Middle frontal gyrus (tissue), 1 donor: ENCODE measurements at regions not wholly inside any gene's neighbourhood (a gene's known extent, or its start where the extent isn't known, plus 50 kb on each side); places are given as distances from the start of the nearest gene placed in this dataset.

Experiments used
- DNase-seq: peaks from one replicate; pipeline ENCODE4 v3.0.0-alpha.2; 2015; ENCODE audit warnings: low spot score; ENCODE audit errors: extremely low spot score

DNA sequence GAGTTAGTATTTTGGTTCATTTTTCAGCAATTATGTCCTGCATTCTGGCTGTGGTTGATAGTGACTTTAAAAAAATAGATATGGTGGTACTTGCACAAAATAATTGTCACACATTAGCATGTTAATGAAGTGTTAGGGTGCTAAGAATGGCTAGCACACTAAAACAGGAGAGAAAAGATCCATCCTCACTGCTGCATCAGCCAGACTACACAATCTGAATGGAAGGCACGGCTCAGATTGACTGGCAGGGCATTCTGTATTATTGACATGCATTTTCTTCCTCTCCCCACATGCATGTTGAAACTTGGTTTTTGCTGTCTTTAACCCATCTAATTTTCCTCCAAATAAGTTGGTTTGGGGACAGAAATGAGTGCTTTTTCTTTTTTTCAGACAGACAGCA is 306.3 kb downstream of the PRL start:
- no peak for DNase-seq

DNA sequence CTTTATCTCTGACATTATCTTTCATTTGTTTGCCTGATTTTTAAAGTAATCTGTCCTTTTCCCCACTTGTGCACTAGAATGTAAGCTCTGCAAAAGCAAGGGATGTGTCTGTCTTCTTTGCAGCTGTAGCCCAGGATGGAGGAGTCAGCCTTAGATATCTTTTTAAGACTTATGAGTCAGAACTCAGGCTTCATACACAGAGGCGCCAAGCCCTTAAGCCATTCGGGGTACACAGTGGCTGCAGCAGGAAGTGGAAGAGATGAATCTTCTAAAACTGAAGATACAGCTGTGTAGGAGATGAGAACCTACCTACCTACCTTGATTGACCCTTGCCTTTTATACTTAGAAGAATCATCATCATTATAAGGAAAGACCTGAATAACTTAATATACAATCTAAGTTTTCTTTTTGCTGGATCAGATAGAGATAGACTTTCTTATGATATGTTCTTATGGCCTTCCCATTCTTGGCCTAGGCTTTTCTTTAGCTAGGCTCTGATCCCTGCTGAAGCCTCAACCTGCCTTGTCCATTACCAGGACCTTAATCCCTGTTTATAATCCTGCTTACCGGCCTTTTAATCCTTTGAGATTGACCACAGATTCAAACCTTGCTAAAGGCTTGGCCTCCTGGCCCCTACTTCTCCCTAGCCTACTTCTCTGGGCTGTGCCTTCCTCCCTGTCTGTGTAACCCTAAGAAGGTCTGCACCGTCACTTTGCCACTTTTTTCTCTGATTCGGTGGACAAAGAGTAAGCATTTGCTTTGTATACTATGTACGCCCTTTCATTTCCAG is 304.5 kb downstream of the PRL start:
- DNase-seq, result no peak

DNA sequence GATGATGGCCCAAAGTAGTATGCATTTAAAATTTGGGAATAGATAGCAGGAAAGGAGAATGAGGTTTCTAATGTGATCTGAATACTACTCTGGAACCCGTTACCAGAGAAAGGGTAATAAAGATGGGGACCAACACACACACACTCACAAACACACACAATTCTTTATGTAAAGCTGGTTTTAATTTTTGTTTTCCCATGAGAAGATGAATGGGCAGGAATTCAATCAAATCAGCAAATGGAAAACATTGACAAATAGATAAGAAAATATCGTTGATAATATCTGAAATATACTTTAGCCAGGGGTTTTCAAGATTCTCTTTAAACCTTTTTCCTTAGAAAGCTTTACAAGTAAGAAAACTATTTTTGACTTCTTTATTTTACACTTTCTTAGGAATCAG is 303.0 kb downstream of the PRL start:
- DNase-seq, result no peak

DNA sequence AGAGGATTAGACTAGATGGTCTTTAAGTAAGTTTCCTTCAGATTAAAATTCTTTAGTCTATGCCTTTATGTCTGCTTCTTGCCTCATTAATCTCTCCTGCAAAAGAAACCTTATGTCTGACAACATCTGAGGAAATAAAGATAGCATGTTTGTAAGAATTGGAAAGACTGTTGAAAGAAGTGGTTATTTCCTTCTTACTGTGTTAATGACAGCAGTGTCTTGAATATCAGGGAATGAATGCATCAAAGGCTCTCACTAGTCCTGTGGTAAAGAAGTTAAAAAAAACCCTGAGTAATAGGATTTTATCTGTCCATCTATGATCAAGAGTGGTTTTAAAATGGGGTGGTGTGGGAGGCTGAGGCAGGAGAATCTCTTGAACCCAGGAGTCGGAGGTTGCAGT is 302.0 kb downstream of the PRL start:
- DNase-seq, result no peak

DNA sequence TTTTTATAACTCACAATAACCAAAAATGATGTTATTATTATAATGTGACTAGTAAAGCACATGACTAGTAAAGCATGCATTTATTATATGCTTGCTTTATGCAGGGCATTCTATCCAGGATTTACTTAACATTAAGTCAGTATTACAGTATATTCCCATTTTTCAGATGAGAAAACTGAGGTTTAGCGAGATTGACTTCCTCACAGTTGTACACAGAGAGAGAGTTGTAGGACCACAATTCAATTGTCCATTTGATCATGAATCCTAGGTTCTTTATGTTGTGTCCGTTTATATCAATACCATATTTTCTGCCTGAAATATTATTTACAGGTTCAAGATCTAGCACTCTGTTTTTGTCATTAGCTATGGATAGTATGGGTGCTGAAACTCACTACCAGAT is 301.5 kb downstream of the PRL start:
- no peak for DNase-seq

DNA sequence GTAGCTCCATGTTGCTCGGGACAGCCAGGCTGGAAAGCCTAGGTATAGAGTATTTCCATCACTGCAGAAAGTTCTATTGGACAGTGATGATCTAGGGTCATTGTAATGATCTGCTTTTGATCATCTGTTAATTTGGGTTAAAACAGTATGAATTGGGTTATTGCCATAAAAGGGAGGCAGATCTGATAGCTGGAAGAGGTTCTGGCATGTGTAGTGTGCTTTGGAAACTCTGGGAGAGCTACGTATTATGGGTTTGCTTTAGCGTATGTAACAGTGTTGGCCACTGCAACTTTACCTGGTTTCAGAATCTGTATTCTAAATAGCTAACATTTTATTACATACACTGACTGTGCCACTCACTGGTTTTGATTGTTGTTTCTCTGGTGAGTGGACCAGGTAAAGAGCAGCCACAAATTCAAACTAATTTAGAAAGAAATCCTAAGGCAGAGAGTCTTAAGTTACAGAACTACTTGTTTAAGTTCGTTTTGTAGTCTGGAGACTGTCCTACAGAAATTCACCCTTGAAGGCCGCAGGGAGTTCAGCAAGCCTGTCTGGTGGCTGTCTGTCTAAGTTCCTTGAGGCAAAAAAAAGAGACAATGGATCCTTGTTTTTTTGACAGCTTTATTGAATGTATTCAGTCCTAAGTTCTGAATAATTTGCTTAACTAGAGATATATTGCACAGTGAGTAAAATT is 300.3 kb downstream of the PRL start:
- DNase-seq, result no peak

DNA sequence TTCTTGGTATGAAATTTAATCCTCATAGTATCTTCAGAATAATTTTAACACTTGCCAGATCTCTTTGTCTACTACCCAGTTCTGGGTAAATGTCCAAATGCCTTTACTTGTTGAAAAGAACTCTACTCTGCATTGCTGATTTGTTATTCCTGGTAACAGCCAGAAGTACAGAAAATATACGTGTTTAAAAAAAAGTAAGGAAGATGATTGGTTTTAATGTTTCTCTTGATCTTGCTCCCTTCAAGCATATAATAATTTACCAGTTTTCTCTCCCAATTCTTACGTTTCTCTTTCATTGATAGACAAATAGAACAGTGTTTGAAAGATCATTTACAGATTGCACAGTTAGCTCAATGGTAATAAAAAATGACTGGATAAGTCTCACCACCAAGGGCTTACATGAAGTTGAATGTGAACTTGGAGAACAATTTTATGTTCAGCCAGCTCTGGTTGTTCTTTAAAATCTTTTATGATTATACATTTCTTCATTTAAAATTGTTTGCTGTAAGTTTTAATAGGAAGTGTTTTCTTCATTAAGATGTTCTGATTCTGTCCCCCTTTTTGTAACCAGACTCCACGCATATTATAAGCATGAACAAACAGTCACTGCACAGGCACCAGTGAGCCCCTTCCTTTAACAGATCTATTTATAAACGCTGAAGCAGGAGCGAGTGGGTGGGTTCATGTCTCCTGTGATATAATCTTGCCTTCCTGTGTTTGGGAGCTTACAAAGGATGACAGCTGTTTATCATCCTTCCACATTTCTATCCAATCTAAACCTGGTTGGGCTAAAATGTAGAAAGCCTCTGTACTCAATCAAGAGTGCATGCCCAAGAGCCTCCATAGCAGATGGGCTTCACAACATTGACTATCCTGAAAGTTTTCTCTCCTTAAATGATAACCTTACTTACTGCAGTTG is 299.5 kb downstream of the PRL start:
- no peak for DNase-seq

DNA sequence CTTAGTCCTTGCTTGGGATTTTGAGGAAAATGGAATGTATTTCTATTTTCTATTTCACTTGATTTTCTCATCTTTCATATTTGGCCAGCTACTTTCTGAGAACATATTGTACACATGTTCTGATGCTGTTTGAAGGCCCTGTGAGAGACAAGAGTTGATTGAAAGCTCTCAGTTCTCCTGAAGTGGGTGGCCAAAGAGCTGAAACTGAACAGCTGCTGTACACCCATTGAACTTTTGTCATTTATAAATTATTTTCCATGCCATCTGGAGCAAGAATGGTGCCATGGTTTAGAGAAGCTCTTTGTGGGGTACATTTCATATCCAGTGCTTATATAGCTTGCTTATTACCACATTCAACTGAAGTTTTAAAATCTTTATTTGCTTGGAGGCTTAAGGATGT is 298.3 kb downstream of the PRL start:
- no peak for DNase-seq

DNA sequence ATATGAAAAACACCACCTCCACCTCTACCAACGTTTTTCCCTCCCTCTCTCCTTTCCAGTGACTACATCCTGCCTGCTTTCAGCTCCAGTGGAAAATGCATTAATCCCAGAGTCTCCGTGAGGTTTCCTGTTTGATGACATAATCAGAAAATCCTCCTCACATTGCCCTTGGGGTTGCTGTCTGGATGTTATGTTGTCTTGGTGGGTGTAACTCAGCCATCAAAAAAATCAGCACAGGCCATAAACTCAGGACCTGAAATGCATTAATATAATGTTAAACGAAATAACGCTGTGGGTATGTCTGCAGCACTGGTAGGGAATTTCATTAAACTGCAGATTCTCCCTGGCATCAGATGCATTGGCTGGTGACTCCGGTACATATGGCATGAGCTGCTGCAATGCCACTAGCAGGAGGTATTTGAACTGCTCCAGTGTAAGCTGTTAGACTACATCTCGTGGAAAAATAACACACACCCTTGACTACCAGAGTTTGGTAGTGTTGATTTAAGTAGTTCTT is 297.8 kb downstream of the PRL start:
- no peak for DNase-seq

DNA sequence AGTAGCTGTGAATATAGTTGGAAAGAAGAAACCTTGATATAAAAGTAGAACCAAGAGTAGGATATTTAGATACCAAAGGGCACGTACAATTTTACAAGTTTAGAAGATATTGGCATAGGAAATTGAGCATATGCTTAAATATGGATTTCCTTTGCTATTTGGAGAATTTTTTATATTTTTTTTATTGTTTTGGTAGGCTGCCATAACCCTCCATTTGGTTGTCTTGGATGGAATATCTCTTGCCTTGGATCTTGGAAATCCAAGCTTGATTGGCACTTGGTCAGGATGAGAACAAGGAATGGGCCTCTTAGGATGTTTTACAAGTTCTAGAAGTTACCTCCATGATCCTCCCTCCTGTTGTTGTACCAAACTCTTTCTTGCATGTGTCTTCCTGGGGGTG is 297.1 kb downstream of the PRL start:
- no peak for DNase-seq

DNA sequence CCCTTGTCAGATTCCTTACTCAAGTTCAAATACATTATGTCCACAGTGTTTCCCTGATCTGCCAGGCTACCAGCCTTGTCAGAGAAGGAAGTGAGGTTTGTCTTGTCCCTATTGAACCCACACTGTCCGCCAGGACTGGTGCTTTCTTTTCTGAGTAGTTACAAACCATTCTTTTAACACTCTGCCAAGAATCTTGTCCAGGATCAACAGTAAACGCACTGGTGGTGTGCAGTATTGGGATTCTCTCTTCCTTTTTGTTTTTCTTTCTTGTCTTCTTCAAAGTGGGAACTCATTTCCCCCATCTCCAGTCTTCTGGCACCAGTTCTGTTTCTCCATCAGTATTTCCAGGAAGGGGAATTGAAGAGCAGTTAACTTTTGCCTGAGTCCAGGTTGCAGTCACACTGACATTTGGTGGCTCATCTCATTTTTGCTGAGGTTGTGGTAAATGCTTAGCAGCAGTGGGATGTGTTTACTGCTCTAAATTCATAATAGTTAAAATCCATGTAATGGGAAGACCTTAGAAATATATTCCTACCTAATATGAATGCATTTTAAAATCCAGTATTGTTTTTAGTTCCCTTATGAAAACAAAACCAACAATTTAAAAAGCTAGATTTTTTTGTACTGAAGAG is 295.3 kb downstream of the PRL start:
- DNase-seq, result no peak

DNA sequence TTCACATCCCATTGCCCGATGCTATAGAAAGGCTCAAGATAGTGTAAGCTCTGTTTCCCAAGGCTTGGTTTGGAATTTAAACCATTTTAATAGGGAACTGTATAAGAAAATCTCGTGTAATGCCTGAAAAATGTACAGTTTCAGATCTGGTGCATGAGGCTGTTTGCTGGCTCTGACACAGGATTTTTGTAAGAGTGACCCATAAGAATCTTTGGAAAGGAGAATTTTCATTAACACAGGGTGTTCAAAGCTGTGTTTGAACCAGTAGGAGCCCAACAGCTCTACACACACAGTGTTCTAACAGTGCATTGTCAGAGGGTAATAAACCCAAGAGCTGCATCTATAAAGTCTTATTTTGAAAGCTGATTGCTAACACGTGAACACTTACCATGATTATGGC is 293.5 kb downstream of the PRL start:
- DNase-seq, result no peak

DNA sequence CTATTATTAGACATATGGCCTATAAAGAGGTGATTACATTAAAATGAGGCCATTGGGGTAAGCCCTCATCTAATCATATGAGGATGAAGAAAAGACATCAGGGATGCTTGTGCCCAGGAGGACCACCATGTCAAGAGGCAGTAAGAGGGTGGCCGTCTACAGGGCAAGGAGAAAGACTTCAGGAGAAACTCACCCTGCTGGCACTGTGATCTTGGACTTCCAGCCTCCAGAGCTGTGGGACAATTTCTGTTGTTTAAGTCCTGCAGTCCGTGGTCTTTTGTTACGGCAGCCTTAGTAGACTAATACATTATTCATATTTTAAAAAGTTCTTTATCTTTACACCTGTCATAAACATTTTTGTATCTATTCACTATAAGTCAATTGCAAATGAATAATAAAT is 290.0 kb downstream of the PRL start:
- DNase-seq, result no peak

DNA sequence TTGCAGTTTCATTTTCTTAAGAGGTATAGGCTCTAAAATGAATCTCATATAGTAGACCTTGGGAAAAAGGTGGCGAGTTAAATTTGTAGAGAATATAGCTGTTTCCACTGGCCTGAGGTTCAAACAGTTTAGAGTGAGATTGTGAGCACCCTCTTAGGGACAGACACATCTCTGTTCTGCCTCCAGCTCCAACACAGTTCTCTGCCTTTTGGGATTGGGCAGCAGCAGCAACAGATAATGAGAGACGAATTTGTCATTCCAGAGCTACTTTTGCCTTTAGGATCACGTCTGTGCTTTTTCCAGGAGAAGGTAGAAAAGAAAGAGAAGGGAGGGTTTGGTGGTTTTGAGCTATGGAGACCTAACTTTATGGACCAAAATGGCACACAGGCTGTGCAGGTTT is 289.4 kb downstream of the PRL start:
- DNase-seq, result no peak

DNA sequence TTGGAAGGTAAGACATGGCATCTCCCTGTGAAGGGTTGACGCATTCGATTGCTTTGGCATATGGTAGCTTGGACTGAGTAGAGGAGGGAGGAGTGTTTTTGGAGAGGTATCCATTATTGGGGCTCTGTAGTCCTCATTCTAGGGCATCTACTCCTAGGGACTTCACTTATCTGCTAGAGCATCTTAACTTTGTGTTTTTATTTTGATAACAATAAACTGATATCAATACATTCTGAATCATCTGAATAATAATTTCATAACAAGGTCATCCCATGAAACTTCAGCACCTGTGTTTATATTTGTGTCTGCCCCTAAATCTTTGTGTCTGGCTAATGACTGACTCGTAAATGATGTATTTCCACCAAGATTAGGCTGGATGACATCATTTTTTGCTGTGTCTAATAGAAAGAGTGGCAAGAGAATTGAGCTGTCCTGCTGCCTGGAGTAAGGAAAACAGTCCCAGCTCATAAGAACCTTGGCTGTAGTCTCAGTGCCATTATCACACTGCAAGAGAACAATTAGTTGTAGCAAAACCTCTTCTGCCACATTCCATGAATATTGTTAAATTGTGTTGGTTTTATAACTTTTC is 288.5 kb downstream of the PRL start:
- no peak for DNase-seq

DNA sequence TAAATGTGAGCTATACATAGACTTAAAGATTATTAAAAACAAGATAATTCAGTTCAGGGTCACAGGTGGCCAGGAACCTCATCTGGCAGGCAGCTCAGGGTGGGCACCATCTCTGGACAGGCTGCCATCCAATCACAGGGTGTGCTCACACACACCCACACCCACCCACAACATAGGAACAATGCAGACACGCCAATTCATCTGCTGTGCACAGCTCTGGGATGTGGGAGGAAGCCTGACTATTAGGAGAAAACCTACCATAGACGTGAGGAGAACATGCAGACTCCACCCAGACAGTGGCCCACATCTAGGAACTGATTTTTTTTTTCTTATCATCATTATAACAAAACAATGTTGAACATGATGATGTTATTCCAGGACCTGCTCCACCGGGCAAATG is 286.7 kb downstream of the PRL start:
- no peak for DNase-seq

DNA sequence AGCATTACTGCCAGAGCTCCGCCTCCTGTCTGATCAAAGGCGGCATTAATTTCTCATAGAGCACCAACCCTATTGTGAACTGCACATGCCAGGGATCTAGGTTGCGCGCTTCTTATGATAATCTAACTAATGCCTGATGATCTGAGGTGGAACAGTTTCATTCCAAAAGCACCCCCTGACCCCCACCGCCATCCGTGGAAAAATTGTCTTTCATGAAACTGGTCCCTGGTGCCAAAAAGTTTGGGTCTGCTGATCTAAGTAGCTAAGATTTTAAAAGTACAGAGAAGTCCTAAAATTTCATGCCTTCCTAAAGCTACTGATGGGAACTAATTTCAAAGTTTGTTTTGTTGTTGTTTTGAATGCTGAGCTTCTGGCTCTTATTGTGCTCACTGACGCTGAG is 281.6 kb downstream of the PRL start:
- DNase-seq, result no peak

DNA sequence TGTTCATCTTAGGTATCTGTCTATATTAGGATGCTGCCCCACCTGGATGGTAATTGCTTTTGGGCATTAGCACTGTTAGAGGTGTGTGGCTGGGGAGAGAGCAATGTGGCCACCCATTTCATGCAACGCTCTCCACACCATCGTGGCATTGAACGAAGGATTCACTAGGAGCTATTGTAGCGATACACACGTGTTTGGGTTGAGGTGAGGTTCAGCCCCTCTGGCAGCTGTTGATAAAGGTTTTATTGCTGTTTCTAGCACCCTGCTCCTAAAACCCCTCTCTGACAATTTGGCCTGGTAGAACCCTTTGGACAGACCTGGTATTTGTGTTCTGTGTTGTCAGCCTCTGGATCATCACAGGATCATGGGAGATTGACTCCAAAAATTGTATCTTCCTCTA is 280.9 kb downstream of the PRL start:
- DNase-seq, result no peak

DNA sequence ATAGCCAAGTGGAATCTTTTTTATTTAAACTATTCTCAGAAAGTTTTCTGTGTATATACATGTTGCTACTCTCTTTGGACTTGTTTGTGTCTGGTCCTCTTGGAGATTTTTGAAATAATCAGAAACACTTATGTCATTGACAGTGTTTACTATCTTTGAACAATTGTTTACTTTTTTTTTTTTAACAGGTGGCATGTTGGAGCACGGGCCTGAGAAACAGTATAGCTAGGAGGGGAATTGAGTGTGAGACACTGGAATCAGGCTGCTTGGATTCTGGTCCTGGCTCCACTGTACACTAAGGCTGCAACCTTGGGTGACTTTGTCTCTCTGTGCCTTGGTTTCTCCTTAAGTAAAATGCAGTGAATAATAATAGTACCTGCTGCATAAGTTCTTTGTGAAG is 279.6 kb downstream of the PRL start:
- DNase-seq, result no peak

DNA sequence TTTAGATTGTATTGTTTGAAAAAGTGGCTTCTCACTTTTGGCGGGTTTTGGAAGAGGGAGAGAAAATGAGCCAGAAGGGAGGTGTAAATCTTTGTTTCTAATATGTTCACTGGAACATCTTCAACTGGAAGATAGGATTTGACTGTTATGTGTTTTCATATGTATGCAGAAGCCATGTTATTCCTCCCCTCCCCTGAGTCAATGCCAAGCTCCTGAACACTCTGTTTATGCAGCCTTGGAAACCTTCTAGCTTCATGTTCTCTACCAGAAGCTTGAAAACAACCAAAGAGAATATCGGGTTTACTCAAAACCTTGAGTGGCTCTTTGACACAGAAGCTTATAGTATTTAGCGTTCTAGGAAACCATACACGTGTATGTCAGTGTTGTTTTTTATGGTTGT is 279.1 kb downstream of the PRL start:
- no peak for DNase-seq

DNA sequence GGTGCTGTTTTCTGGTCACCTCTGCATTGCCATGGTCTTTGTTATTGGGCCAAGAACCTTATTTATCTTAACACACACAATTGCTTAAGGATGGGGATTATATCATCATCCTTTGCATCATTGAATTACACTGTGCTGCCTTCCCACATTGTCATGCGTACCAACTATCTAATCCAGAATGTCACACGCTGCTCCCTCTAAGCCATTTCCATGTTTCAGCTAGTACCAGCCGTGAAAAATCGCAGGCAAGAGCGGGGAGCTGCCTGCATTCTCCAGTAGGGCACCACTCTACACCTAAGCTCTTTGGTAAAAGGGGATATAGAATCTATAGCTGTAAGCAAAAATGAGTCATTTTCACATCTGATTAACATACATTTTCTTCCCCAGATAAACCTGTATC is 277.0 kb downstream of the PRL start:
- no peak for DNase-seq
